ENCODE measurements at regions not wholly inside any gene's neighbourhood (a gene's known extent, or its start where the extent isn't known, plus 50 kb on each side); places are given as distances from the start of the nearest gene placed in this dataset.
A peak's percentile ranks its signal among the peaks of the same experiment; 100 is the strongest.

DNA sequence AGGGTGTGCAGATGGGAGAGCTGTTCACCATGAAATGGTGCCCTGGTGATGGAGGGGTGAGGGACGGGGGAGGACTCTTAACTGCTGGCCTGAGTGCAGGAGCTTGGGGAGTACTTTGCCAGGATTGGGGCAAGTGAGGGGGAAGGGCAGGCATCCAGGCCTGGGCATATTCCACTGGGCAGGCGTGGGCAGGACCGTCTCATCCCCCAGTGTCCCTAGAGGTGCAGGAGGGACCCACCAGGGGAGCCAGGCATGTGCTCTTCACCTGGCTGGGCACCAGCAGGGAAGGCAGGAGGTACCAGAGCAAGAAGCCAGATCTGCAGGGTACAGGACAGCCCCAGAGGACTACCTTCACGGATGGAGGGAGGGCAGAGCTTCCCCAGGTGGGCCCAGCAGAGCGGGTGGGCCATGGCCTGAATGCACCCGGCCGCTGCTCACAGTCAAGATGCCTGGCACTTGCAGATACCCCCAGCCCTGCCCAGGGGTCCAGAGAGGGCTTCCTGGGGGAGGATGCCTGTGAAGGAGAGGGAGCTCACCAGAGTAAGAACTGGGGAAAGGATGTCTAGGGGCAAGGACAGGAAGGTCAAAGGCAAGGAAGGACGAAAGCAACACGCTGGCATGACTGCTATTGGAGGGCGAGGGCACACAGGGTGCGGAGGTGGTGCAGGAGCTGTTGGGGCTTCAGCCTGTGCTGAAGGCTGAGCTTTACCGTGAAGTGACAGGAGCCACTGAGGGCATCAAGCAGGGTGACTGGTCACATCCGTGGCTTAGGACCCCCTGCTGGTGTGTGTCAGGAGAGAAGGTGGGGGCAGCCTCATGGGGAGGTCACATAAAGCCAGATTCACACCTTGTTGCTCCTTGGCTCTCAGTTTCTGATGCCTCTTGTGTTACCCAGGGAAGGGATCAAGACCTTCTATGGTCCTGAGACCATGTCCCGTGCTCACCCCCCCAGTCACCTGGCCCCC lies 68.2 kb upstream of the NKX1-1 start:
- DNase-seq: no peak

DNA sequence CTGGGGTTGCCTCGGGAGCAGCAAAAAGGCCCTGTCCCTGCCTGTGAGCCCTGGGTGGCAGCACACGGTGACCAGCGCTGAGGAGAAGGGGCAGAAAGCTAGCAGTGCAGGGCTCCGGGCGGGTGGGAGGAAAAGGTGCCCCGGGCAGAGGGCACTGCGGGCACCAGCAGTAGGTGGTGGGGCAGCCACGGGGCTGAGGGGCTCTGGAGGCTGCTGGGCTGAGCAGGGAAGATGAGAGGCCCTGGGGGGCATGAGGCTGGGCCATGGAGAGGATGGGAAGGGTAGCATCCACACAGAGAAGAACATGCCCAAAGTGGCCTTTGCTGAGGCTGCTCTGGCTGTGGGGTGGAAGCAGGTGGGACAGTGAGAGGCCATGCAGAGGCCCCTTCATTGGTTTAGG lies 67.5 kb upstream of the NKX1-1 start:
- no peak for DNase-seq

DNA sequence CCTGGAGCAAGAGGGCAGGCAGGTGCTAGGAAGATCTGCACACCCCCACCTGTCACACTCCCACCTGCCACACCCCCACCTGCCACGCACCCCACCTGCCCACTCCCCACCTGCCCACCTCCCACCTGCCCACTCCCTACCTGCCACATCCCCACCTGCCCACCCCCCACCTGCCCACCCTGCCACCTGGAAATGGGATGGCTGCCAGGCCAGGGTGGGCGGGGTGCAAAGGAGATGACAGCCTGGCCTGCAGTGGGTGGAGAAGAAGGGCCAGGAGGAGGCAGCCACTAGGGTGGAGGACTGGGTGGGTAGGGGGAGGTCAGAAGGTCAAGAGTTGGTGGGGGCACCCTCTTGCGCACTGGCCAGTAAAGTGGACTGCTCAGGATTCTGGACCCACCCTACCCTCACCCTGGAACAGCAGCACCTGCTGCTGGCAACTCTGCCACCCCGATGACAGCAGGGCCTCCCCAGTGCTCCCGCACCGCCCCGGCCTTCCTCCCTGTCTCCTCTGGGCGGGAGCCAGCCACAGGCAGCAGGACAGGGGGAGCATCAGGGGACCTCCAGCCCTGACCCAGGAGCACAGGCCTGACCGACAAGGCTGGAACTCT lies 66.8 kb upstream of the NKX1-1 start:
- DNase-seq: no peak

GRCh38 chr4:1472148-1472797 lies 66.0 kb upstream of the NKX1-1 start:
- DNase-seq: no peak

GRCh38 chr4:1471443-1472147 lies 65.4 kb upstream of the NKX1-1 start:
- DNase-seq: peak in 1 of 2 experiments; percentile 11

- no peak for DNase-seq
Observed at GRCh38 chr4:1470816-1471442, 64.7 kb upstream of the NKX1-1 start.

DNA sequence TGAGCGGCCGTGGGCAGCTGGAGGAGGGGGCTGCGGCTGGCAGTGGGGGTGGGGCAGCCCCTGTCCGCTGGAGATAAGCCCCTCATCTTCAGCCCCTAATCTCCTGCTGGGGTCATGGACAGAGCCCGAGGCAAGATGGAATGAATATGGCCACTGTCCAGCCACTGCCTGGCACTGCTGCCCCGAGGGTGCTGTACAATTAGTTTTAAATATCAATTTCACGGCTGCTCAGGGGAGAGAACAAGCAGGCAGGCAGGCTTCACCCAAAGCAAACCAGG lies 64.1 kb upstream of the NKX1-1 start:
- DNase-seq: no peak

DNA sequence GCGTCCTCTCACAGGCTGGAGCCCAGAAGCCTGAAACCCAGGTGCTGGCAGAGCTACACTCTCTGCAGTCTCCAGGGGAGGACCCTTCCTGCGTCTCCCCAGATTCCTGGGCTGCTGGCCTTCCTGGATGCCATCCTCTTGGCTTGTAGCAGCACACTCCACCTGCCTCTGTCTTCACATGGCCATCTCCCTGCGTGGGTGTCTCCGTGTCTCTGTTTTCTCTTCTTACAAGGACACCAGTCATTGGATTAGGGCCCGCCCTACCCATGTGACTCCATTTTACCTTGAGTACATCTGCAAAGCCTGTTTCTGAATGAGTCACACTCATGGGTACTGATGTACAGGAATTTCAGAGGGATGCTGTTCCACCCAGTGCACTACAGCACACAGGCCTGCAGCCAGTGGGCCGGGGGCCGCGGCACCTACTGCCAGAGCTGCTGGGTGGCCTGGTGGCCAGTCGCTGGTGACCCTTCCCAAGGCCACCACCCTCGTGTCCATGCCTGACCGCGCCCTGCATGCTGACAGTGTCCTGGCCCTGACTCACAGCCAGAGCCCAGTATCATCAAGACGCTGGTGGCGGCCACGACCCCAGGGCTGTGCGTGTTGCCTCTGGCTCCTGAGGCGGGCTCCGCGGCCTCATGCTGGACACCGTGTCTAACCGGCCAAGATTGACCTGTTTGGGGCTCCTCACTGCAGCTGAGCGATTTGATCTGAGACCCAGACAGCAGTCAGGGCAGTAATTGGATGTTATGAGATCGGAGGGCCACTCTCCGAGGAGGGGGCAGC lies 63.6 kb upstream of the NKX1-1 start:
- no peak for DNase-seq

GRCh38 chr4:1469043-1469442 lies 62.8 kb upstream of the NKX1-1 start:
- DNase-seq: no peak

- no peak for DNase-seq
Observed at GRCh38 chr4:1467581-1468458, 61.6 kb upstream of the NKX1-1 start.

GRCh38 chr4:1466863-1467165 lies 60.6 kb upstream of the NKX1-1 start:
- no peak for DNase-seq

DNA sequence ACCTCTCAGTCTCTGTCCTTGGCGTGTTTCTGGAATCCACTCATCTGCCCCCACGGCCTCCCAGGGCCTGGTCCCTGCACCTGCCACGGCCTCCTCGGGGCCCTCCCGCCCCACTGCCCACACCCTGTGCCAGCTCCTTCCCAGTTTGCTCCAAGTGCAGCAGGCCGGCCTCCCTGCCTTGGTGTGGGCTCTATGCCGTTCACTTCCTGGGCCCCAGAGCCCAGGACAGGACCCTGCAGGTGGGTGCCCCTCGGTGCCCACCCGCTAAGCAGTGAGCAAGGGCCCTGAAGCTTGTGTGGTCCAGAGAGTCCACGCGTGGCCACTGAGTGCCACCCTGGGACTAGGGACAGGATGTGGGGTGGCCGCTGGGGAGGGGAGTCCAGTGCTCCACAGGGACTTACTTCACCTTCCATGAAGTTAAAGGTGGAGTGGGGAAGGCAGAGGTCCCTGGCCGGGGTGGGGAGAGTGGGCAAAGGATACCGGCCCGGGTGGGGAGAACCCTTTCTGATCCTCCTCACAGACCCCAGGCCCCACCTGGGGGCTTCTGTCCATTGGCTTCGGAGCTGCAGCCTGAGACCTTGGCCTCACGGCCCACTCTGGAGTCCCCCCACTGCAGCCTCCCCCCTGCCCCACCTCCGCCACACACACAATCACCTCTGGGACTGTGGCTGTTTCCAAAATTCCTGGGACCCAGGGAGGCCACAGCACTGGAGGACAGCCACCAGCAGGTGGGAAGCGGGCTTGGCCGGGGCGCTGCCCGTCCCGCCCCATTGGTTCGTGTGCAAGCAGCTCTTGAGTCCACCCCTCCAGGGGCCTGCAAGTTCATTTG lies 60.0 kb upstream of the NKX1-1 start:
- no peak for DNase-seq

DNA sequence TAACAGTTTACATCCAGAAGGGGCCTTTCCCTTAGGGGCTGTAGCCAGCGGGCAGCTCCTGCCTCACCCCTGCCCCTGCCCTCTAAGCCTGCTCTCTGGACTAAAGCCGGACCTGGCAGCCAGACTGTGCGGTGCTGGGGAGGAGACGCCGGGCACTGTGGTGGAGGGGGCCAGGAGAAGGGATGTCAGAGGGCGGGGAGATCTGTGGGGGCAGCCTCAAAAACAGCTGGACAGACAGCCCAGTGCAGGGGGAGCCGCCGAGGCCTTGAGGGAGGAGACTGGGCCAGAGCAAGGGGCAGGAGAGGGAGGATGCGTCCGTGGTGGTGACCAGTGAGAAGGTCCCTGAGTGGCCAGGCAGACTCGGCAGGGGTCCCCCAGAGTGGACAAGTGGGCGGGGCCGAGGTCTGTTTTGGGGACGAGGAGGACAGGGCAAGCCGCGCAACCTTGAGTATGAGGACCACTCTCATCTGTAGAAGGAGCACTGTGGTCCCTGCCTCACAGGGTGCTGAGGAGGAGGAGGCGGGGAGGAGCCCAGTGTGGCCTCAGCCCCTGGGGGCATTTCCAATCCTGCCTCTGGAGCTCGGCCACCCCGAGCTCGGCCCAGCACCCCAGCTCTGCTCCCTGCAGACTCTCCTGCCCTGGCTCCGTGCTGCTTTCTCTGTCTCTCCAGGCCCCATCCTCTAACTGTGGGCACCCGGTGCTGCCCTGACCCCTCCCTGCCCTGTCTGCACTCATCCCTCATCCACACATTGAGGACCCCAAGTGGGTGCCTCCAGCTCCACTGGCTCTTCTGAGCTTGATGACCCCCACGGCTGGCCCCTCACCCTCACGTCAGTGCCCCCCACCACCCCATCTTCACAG lies 59.2 kb upstream of the NKX1-1 start:
- DNase-seq: no peak

GRCh38 chr4:1464581-1465171 lies 58.4 kb upstream of the NKX1-1 start:
- DNase-seq: no peak

GRCh38 chr4:1463927-1464540 lies 57.8 kb upstream of the NKX1-1 start:
- no peak for DNase-seq

- DNase-seq: no peak
Observed at GRCh38 chr4:1463088-1463926, 57.1 kb upstream of the NKX1-1 start.

GRCh38 chr4:1462768-1463075 lies 56.5 kb upstream of the NKX1-1 start:
- no peak for DNase-seq

Data from NCI-H2081 (cell line).